GM20000 (cell line): ENCODE measurements at regions not wholly inside any gene's neighbourhood (a gene's known extent, or its start where the extent isn't known, plus 50 kb on each side); places are given as distances from the start of the nearest gene placed in this dataset.

Experiments
- DNase-seq: peaks from one replicate; pipeline ENCODE4 v3.0.0; 2012; ENCODE audit warnings: low spot score
- CTCF ChIP-seq: IDR thresholded peaks from 2 replicates; pipeline ENCODE4 v1.5.1; 2012; ENCODE audit warnings: mild to moderate bottlenecking, control low read depth; ENCODE audit errors: extremely low read depth, missing control alignments

- TF ChIP-seq CTCF = no peak
- DNase-seq = no peak
Measured at GRCh38 chr7:10677668-10678232, 295.9 kb upstream of the PHF14 start.

GRCh38 chr7:10684606-10685005 lies 289.1 kb upstream of the PHF14 start:
- TF ChIP-seq CTCF = no peak

GRCh38 chr7:10685040-10685439 lies 288.6 kb upstream of the PHF14 start:
- no peak for DNase-seq
- TF ChIP-seq CTCF = no peak

More at GRCh38 chr7:10684606-10685005, 289.1 kb upstream of the PHF14 start:
- no peak for DNase-seq

DNA sequence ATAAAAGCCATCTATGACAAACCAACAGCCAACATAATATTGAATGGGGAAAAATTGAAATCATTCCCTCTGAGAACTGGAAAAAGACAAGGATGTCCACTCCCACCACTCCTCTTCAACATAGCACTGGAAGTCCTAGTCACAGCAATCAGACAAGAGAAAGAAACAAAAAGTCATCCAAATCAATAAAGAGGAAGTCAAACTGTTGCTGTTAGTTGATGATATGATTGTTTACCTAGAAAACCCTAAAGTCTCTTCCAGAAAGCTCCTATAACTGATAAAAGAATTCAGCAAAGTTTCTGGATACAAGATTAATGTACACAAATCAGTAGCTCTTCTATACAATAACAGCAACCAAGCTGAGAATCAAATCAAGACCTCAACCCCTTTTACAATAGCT lies 285.1 kb upstream of the PHF14 start:
- no peak for TF ChIP-seq CTCF

DNA sequence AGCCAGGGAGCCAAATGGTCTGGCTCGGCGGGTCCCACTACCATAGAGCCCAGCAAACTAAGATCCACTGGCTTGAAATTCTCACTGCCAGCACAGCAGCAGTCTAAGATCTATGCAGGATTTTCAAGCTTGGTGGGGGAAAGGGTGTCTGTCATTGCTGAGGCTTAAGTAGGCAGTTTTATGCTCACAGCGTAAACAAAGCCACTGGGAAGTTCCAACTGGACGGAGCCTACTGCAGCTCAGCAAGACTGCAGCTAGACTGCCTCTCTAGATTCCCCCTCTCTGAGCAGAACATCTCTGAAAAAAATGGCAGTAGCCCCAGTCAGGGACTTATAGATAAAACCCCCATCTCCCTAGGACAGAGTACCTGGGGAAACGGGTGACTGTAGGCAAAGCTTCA lies 277.6 kb upstream of the PHF14 start:
- no peak for TF ChIP-seq CTCF
- no peak for DNase-seq

More for the DNA sequence above, 285.1 kb upstream of the PHF14 start:
- no peak for DNase-seq

- TF ChIP-seq CTCF = no peak
- DNase-seq = no peak
Measured at GRCh38 chr7:10703059-10703458, 270.6 kb upstream of the PHF14 start.

GRCh38 chr7:10703981-10704380 lies 269.7 kb upstream of the PHF14 start:
- DNase-seq = no peak
- no peak for TF ChIP-seq CTCF
